SK-N-SH (cell line): ENCODE measurements at regions not wholly inside any gene's neighbourhood (a gene's known extent, or its start where the extent isn't known, plus 50 kb on each side); places are given as distances from the start of the nearest gene placed in this dataset.
A peak's percentile ranks its signal among the peaks of the same experiment; 100 is the strongest.

Experiments
- CTCF ChIA-PET: fragments of 300-600, 350-600 bp; formaldehyde crosslinking; extraction: SDS; loops from one replicate; lab custom pipeline; 2021; lab: Yijun Ruan, JAX
- POLR2A ChIA-PET: fragments of 350-600 bp; sonication (Branson Sonifier 250); formaldehyde crosslinking; extraction: SDS; loops from one replicate; lab custom pipeline; 2020; ENCODE audit warnings: antibody characterized with exemption, inconsistent platforms; lab: Yijun Ruan, JAX
- DNase-seq: peaks from one replicate; pipeline ENCODE4 v3.0.0; 2012
- H2AFZ ChIP-seq: fragments of 200-600 bp; sonication (generic); 2 replicates; pipeline ENCODE4 v1.8.1; 2016; ENCODE audit warnings: antibody characterized with exemption, mild to moderate bottlenecking, low read depth
- H3F3A ChIP-seq: fragments of 200-600 bp; sonication (generic); replicated peaks from 2 replicates; pipeline ENCODE3; 2016; ENCODE audit warnings: antibody characterized with exemption, mild to moderate bottlenecking; ENCODE audit not compliant: insufficient read depth
- H3K27ac ChIP-seq, 2 experiments: fragments of 200-500 bp in 1 of 2; fragments of 200-600 bp in 1 of 2; sonication (Bioruptor generic) in 1 of 2; sonication (generic), shearing (Covaris generic) in 1 of 2; 2 replicates each; pipeline versions ENCODE4 v1.5.1 to v1.6.1; 2014 to 2016; ENCODE audit warnings: low read depth in 2 of 2, inconsistent platforms in 1 of 2, low read length in 1 of 2, mild to moderate bottlenecking in 1 of 2, mixed read lengths in 1 of 2
- H3K27me3 ChIP-seq: fragments of 200-600 bp; sonication (generic), shearing (Covaris generic); 2 replicates; pipeline ENCODE4 v1.6.1; 2016; ENCODE audit warnings: mixed run types; ENCODE audit not compliant: insufficient read depth
- H3K36me3 ChIP-seq, 2 experiments: fragments of 200-500 bp in 1 of 2; fragments of 200-600 bp in 1 of 2; sonication (Bioruptor generic) in 1 of 2; sonication (generic) in 1 of 2; replicated peaks in 1 of 2; 2 replicates each; pipeline versions ENCODE3 to v1.5.1; 2014 to 2016; ENCODE audit warnings: low read length in 1 of 2, mild to moderate bottlenecking in 1 of 2; ENCODE audit not compliant: insufficient read depth in 2 of 2, control insufficient read depth in 1 of 2
- H3K4me1 ChIP-seq, 2 experiments: fragments of 200-500 bp in 1 of 2; fragments of 200-600 bp in 1 of 2; sonication (Bioruptor generic) in 1 of 2; sonication (generic), shearing (Covaris generic) in 1 of 2; 2 replicates each; pipeline versions ENCODE4 v1.5.1 to v1.6.1; 2014 to 2016; ENCODE audit warnings: low read depth in 1 of 2, low read length in 1 of 2, mixed run types in 1 of 2; ENCODE audit not compliant: insufficient read depth in 2 of 2, control insufficient read depth in 1 of 2
- H3K4me2 ChIP-seq: fragments of 200-600 bp; sonication (generic), shearing (Covaris generic); 2 replicates; pipeline ENCODE4 v1.6.1; 2017; ENCODE audit warnings: mixed run types
- H3K4me3 ChIP-seq, 2 experiments: fragments of 200-500 bp in 1 of 2; fragments of 200-600 bp in 1 of 2; sonication (Bioruptor generic) in 1 of 2; sonication (generic), shearing (Covaris generic) in 1 of 2; 2 replicates each; pipeline versions ENCODE4 v1.5.1 to v1.8.1; 2014 to 2016; ENCODE audit warnings: low read depth in 2 of 2, inconsistent platforms in 1 of 2, low read length in 1 of 2, mild to moderate bottlenecking in 1 of 2, mixed read lengths in 1 of 2, moderate library complexity in 1 of 2
- H3K79me2 ChIP-seq: fragments of 200-600 bp; sonication (generic); 2 replicates; pipeline ENCODE4 v1.8.1; 2017; ENCODE audit warnings: mild to moderate bottlenecking; ENCODE audit not compliant: insufficient read depth
- H3K9ac ChIP-seq: fragments of 200-600 bp; sonication (generic); 2 replicates; pipeline ENCODE4 v1.6.1; 2017; ENCODE audit warnings: mixed run types
- H3K9me2 ChIP-seq: fragments of 200-600 bp; sonication (generic); 2 replicates; pipeline ENCODE4 v1.6.1; 2017; ENCODE audit warnings: mixed run types
- H3K9me3 ChIP-seq: fragments of 200-600 bp; sonication (generic); 2 replicates; pipeline ENCODE4 v1.6.1; 2017; ENCODE audit warnings: mixed run types, mild to moderate bottlenecking, moderate library complexity
- H4K20me1 ChIP-seq: fragments of 200-600 bp; sonication (generic); 2 replicates; pipeline ENCODE4 v1.6.1; 2017; ENCODE audit warnings: mild to moderate bottlenecking, mixed run types; ENCODE audit not compliant: insufficient read depth
- CHD2 ChIP-seq: fragments of 150-350 bp; IDR thresholded peaks from 2 replicates; pipeline ENCODE4 v1.6.1; 2018; ENCODE audit warnings: low read length; ENCODE audit not compliant: partially characterized antibody
- ELF1 ChIP-seq: IDR thresholded peaks from 2 replicates; pipeline ENCODE4 v1.4.0; 2012
- EZH2phosphoT487 ChIP-seq: fragments of 200-600 bp; sonication (generic); IDR thresholded peaks from 2 replicates; pipeline ENCODE4 v1.6.1; 2017; ENCODE audit warnings: low read depth, mixed run types, mild to moderate bottlenecking, antibody characterized with exemption, moderate library complexity, borderline replicate concordance
- FOSL2 ChIP-seq: IDR thresholded peaks from 2 replicates; pipeline ENCODE4 v1.4.0; 2012; ENCODE audit warnings: low read depth, mild to moderate bottlenecking, moderate library complexity, borderline replicate concordance
- FOXM1 ChIP-seq: IDR thresholded peaks from 2 replicates; pipeline ENCODE4 v1.4.0; 2012; ENCODE audit warnings: low read depth, mild to moderate bottlenecking
- IRF3 ChIP-seq: fragments of 150-350 bp; IDR thresholded peaks from 2 replicates; pipeline ENCODE4 v1.6.1; 2016; ENCODE audit warnings: mild to moderate bottlenecking, low read depth, low read length
- NFIC ChIP-seq: IDR thresholded peaks from 2 replicates; pipeline ENCODE4 v1.4.0; 2012; ENCODE audit warnings: borderline replicate concordance
- POLR2AphosphoS5 ChIP-seq: IDR thresholded peaks from 2 replicates; pipeline ENCODE4 v1.6.1; 2012; ENCODE audit warnings: low read depth, low read length
- RCOR1 ChIP-seq: fragments of 150-350 bp; IDR thresholded peaks from 2 replicates; pipeline ENCODE4 v1.6.1; 2017; ENCODE audit warnings: antibody characterized with exemption, low read length
- RXRA ChIP-seq: IDR thresholded peaks from 2 replicates; pipeline ENCODE4 v1.4.0; 2012; ENCODE audit warnings: low read depth, mild to moderate bottlenecking, borderline replicate concordance
- SIN3A ChIP-seq: IDR thresholded peaks from 2 replicates; pipeline ENCODE4 v1.6.1; 2012; ENCODE audit warnings: low read depth, mild to moderate bottlenecking, low read length, moderate library complexity, borderline replicate concordance
- TAF1 ChIP-seq: IDR thresholded peaks from 2 replicates; pipeline ENCODE4 v1.6.1; 2012; ENCODE audit warnings: low read depth, mild to moderate bottlenecking, low read length, moderate library complexity, borderline replicate concordance
- TEAD4 ChIP-seq: IDR thresholded peaks from 2 replicates; pipeline ENCODE4 v1.4.0; 2012; ENCODE audit warnings: mild to moderate bottlenecking, borderline replicate concordance; ENCODE audit not compliant: insufficient read depth
- WGBS: methylation state at CpG from one replicate; pipeline ENCODE4 v1.1.6; 2017; ENCODE audit warnings: low lambda C conversion rate; 5-methylcytosine and 5-hydroxymethylcytosine counted together
- TF ChIP-seq, protein P1 (sequence below): IDR thresholded peaks from 2 replicates; pipeline ENCODE4; 2012
- TF ChIP-seq, protein P2 (sequence below): IDR thresholded peaks from 2 replicates; pipeline ENCODE4 v1.4.0; 2012; ENCODE audit warnings: low read depth, borderline replicate concordance

GRCh38 chr2:226172939-226173338 is 626.7 kb downstream of the IRS1 start:
- no peak for TF ChIP-seq NFIC
- TF ChIP-seq FOSL2, result no peak
- H3K4me1 ChIP-seq, result no peaks in the 10 kb centered on the region
- H3K36me3 ChIP-seq, result no peaks in the 10 kb centered on the region
- H3K9me2 ChIP-seq, result no peaks in the 10 kb centered on the region
- no peak overlapping the region for H3K4me2 ChIP-seq
- no peak overlapping the region for H3K4me3 ChIP-seq
- no peak overlapping the region for H3K9ac ChIP-seq
- CTCF ChIA-PET, result no interaction called here
- H3F3A ChIP-seq, result no peaks in the 10 kb centered on the region
- POLR2A ChIA-PET, result no interaction called here
- WGBS, result 72% methylated on average over 4 of the region's 4 CpGs
- H4K20me1 ChIP-seq, result no peaks in the 10 kb centered on the region
- no peaks in the 10 kb centered on the region for H3K9me3 ChIP-seq
- no peak for DNase-seq
- no peaks in the 10 kb centered on the region for H3K79me2 ChIP-seq
- H2AFZ ChIP-seq, result peak overlapping the region; percentile 38; the same call in 1 of the 2 replicates
- H3K27me3 ChIP-seq, result no peaks in the 10 kb centered on the region
- H3K27ac ChIP-seq, result no peak overlapping the region

GRCh38 chr2:226172309-226172708 is 627.3 kb downstream of the IRS1 start:
- Histone ChIP-seq H3K4me1 (no peaks in the 10 kb centered on the region), H3F3A (no peaks in the 10 kb centered on the region), H3K36me3 (no peaks in the 10 kb centered on the region), H2AFZ (no peak overlapping the region), H3K9me3 (no peaks in the 10 kb centered on the region), H3K27ac (no peak overlapping the region), H3K79me2 (no peaks in the 10 kb centered on the region), H4K20me1 (no peaks in the 10 kb centered on the region), H3K27me3 (no peaks in the 10 kb centered on the region), H3K4me2 (no peak overlapping the region), H3K4me3 (no peak overlapping the region), H3K9me2 (no peaks in the 10 kb centered on the region), H3K9ac (no peak overlapping the region)
- POLR2A ChIA-PET, result no interaction called here
- WGBS, result 44% methylated on average over 4 of the region's 4 CpGs
- TF ChIP-seq, protein P1, sequence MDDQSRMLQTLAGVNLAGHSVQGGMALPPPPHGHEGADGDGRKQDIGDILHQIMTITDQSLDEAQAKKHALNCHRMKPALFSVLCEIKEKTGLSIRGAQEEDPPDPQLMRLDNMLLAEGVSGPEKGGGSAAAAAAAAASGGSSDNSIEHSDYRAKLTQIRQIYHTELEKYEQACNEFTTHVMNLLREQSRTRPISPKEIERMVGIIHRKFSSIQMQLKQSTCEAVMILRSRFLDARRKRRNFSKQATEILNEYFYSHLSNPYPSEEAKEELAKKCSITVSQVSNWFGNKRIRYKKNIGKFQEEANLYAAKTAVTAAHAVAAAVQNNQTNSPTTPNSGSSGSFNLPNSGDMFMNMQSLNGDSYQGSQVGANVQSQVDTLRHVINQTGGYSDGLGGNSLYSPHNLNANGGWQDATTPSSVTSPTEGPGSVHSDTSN, result no peak
- no peak for TF ChIP-seq IRF3
- no peak for TF ChIP-seq RXRA
- TF ChIP-seq EZH2phosphoT487, result no peak
- no peak for TF ChIP-seq POLR2AphosphoS5
- no peak for TF ChIP-seq TAF1
- no peak for TF ChIP-seq NFIC
- no peak for TF ChIP-seq TEAD4
- TF ChIP-seq SIN3A, result no peak
- no peak for TF ChIP-seq ELF1
- no peak for TF ChIP-seq RCOR1
- TF ChIP-seq CHD2, result no peak
- no peak for TF ChIP-seq FOXM1
- TF ChIP-seq, protein P2, sequence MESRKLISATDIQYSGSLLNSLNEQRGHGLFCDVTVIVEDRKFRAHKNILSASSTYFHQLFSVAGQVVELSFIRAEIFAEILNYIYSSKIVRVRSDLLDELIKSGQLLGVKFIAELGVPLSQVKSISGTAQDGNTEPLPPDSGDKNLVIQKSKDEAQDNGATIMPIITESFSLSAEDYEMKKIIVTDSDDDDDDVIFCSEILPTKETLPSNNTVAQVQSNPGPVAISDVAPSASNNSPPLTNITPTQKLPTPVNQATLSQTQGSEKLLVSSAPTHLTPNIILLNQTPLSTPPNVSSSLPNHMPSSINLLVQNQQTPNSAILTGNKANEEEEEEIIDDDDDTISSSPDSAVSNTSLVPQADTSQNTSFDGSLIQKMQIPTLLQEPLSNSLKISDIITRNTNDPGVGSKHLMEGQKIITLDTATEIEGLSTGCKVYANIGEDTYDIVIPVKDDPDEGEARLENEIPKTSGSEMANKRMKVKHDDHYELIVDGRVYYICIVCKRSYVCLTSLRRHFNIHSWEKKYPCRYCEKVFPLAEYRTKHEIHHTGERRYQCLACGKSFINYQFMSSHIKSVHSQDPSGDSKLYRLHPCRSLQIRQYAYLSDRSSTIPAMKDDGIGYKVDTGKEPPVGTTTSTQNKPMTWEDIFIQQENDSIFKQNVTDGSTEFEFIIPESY, result no peak
- no peak for DNase-seq
- CTCF ChIA-PET, result interaction anchor here (1.1 kb wide), 1 partner anchor 630 kb away, joined by 4 read pairs; no protein-coding TSS in a partner anchor
